SK-N-SH (cell line): ENCODE measurements at regions not wholly inside any gene's neighbourhood (a gene's known extent, or its start where the extent isn't known, plus 50 kb on each side); places are given as distances from the start of the nearest gene placed in this dataset.

Experiments used
- CTCF ChIA-PET: fragments of 300-600, 350-600 bp; formaldehyde crosslinking; extraction: SDS; loops from one replicate; lab custom pipeline; 2021; lab: Yijun Ruan, JAX
- POLR2A ChIA-PET: fragments of 350-600 bp; sonication (Branson Sonifier 250); formaldehyde crosslinking; extraction: SDS; loops from one replicate; lab custom pipeline; 2020; ENCODE audit warnings: antibody characterized with exemption, inconsistent platforms; lab: Yijun Ruan, JAX
- DNase-seq: peaks from one replicate; pipeline ENCODE4 v3.0.0; 2012
- H2AFZ ChIP-seq: fragments of 200-600 bp; sonication (generic); 2 replicates; pipeline ENCODE4 v1.8.1; 2016; ENCODE audit warnings: antibody characterized with exemption, mild to moderate bottlenecking, low read depth
- H3F3A ChIP-seq: fragments of 200-600 bp; sonication (generic); replicated peaks from 2 replicates; pipeline ENCODE3; 2016; ENCODE audit warnings: antibody characterized with exemption, mild to moderate bottlenecking; ENCODE audit not compliant: insufficient read depth
- H3K27ac ChIP-seq, 2 experiments: fragments of 200-500 bp in 1 of 2; fragments of 200-600 bp in 1 of 2; sonication (Bioruptor generic) in 1 of 2; sonication (generic), shearing (Covaris generic) in 1 of 2; 2 replicates each; pipeline versions ENCODE4 v1.5.1 to v1.6.1; 2014 to 2016; ENCODE audit warnings: low read depth in 2 of 2, inconsistent platforms in 1 of 2, low read length in 1 of 2, mild to moderate bottlenecking in 1 of 2, mixed read lengths in 1 of 2
- H3K27me3 ChIP-seq: fragments of 200-600 bp; sonication (generic), shearing (Covaris generic); 2 replicates; pipeline ENCODE4 v1.6.1; 2016; ENCODE audit warnings: mixed run types; ENCODE audit not compliant: insufficient read depth
- H3K36me3 ChIP-seq, 2 experiments: fragments of 200-500 bp in 1 of 2; fragments of 200-600 bp in 1 of 2; sonication (Bioruptor generic) in 1 of 2; sonication (generic) in 1 of 2; replicated peaks in 1 of 2; 2 replicates each; pipeline versions ENCODE3 to v1.5.1; 2014 to 2016; ENCODE audit warnings: low read length in 1 of 2, mild to moderate bottlenecking in 1 of 2; ENCODE audit not compliant: insufficient read depth in 2 of 2, control insufficient read depth in 1 of 2
- H3K4me1 ChIP-seq, 2 experiments: fragments of 200-500 bp in 1 of 2; fragments of 200-600 bp in 1 of 2; sonication (Bioruptor generic) in 1 of 2; sonication (generic), shearing (Covaris generic) in 1 of 2; 2 replicates each; pipeline versions ENCODE4 v1.5.1 to v1.6.1; 2014 to 2016; ENCODE audit warnings: low read depth in 1 of 2, low read length in 1 of 2, mixed run types in 1 of 2; ENCODE audit not compliant: insufficient read depth in 2 of 2, control insufficient read depth in 1 of 2
- H3K4me2 ChIP-seq: fragments of 200-600 bp; sonication (generic), shearing (Covaris generic); 2 replicates; pipeline ENCODE4 v1.6.1; 2017; ENCODE audit warnings: mixed run types
- H3K4me3 ChIP-seq, 2 experiments: fragments of 200-500 bp in 1 of 2; fragments of 200-600 bp in 1 of 2; sonication (Bioruptor generic) in 1 of 2; sonication (generic), shearing (Covaris generic) in 1 of 2; 2 replicates each; pipeline versions ENCODE4 v1.5.1 to v1.8.1; 2014 to 2016; ENCODE audit warnings: low read depth in 2 of 2, inconsistent platforms in 1 of 2, low read length in 1 of 2, mild to moderate bottlenecking in 1 of 2, mixed read lengths in 1 of 2, moderate library complexity in 1 of 2
- H3K79me2 ChIP-seq: fragments of 200-600 bp; sonication (generic); 2 replicates; pipeline ENCODE4 v1.8.1; 2017; ENCODE audit warnings: mild to moderate bottlenecking; ENCODE audit not compliant: insufficient read depth
- H3K9ac ChIP-seq: fragments of 200-600 bp; sonication (generic); 2 replicates; pipeline ENCODE4 v1.6.1; 2017; ENCODE audit warnings: mixed run types
- H3K9me2 ChIP-seq: fragments of 200-600 bp; sonication (generic); 2 replicates; pipeline ENCODE4 v1.6.1; 2017; ENCODE audit warnings: mixed run types
- H3K9me3 ChIP-seq: fragments of 200-600 bp; sonication (generic); 2 replicates; pipeline ENCODE4 v1.6.1; 2017; ENCODE audit warnings: mixed run types, mild to moderate bottlenecking, moderate library complexity
- H4K20me1 ChIP-seq: fragments of 200-600 bp; sonication (generic); 2 replicates; pipeline ENCODE4 v1.6.1; 2017; ENCODE audit warnings: mild to moderate bottlenecking, mixed run types; ENCODE audit not compliant: insufficient read depth
- CHD2 ChIP-seq: fragments of 150-350 bp; IDR thresholded peaks from 2 replicates; pipeline ENCODE4 v1.6.1; 2018; ENCODE audit warnings: low read length; ENCODE audit not compliant: partially characterized antibody
- ELF1 ChIP-seq: IDR thresholded peaks from 2 replicates; pipeline ENCODE4 v1.4.0; 2012
- EP300 ChIP-seq, 2 experiments: IDR thresholded peaks; 2 replicates each; pipeline versions ENCODE4 v1.4.0 to v1.6.1; 2012; ENCODE audit warnings: borderline replicate concordance in 1 of 2, low read depth in 1 of 2, low read length in 1 of 2
- FOXJ3 ChIP-seq: sonication (generic); formaldehyde crosslinking; IDR thresholded peaks from 2 replicates; pipeline ENCODE4 v1.5.1; 2020; ENCODE audit warnings: mild to moderate bottlenecking, missing genetic modification reagents
- GABPA ChIP-seq: IDR thresholded peaks from 2 replicates; pipeline ENCODE4 v1.4.0; 2012; ENCODE audit warnings: low read depth, mild to moderate bottlenecking
- MEF2A ChIP-seq: IDR thresholded peaks from 2 replicates; pipeline ENCODE4 v1.4.0; 2012; ENCODE audit warnings: low read depth, borderline replicate concordance
- NRF1 ChIP-seq: IDR thresholded peaks from 2 replicates; pipeline ENCODE4 v1.6.1; 2012; ENCODE audit warnings: low read depth, mild to moderate bottlenecking, low read length
- POLR2AphosphoS5 ChIP-seq: IDR thresholded peaks from 2 replicates; pipeline ENCODE4 v1.6.1; 2012; ENCODE audit warnings: low read depth, low read length
- RCOR1 ChIP-seq: fragments of 150-350 bp; IDR thresholded peaks from 2 replicates; pipeline ENCODE4 v1.6.1; 2017; ENCODE audit warnings: antibody characterized with exemption, low read length
- RXRA ChIP-seq: IDR thresholded peaks from 2 replicates; pipeline ENCODE4 v1.4.0; 2012; ENCODE audit warnings: low read depth, mild to moderate bottlenecking, borderline replicate concordance
- SIN3A ChIP-seq: IDR thresholded peaks from 2 replicates; pipeline ENCODE4 v1.6.1; 2012; ENCODE audit warnings: low read depth, mild to moderate bottlenecking, low read length, moderate library complexity, borderline replicate concordance
- WGBS: methylation state at CpG from one replicate; pipeline ENCODE4 v1.1.6; 2017; ENCODE audit warnings: low lambda C conversion rate; 5-methylcytosine and 5-hydroxymethylcytosine counted together
- TF ChIP-seq, protein P1 (sequence below): IDR thresholded peaks from 2 replicates; pipeline ENCODE4 v1.4.0; 2012; ENCODE audit warnings: low read depth, borderline replicate concordance
- TF ChIP-seq, protein P2 (sequence below): fragments of 150-350 bp; IDR thresholded peaks from 2 replicates; pipeline ENCODE4 v1.6.1; 2016; ENCODE audit warnings: mild to moderate bottlenecking, low read depth, low read length
- TF ChIP-seq, protein P3 (sequence below): fragments of 200-600 bp; sonication (generic); IDR thresholded peaks from 2 replicates; pipeline ENCODE4 v1.6.1; 2017; ENCODE audit warnings: antibody characterized with exemption, mild to moderate bottlenecking, moderate library complexity

DNA sequence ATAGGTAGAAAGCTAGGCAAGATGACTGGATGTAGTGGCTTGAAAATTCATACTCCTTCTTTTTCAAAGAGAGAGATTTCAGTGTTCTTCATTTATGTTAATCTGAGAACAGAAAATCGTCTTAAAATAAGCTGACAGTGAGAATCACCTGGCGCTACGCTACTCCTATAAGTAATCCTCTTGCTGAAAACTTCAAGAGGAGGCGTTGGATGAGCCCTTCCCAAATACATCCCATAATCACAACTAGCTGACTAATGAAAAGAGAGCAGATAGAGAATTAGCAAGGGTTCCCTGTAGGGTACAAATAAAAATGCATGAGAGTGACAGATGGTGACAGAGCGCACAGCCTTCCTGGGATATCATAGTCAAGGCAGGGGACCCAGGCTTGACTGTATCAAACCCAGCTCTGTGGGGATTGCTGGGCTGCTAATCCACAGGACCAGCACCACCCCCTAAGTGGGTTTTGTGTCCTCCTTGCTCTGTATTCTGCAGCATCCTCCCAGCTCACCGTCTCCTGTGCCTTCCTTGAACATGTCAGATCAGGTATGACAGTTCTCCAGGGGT, 280.2 kb downstream of the SP3 start:
- Histone ChIP-seq H3F3A (no peaks in the 10 kb centered on the region), H3K9me2 (no peaks in the 10 kb centered on the region), H3K4me2 (no peak overlapping the region), H3K9ac (no peak overlapping the region), H2AFZ (no peak overlapping the region), H3K4me1 (no peaks in the 10 kb centered on the region), H3K27ac (no peak overlapping the region), H3K4me3 (no peak overlapping the region), H3K27me3 (no peaks in the 10 kb centered on the region), H3K79me2 (no peaks in the 10 kb centered on the region), H4K20me1 (no peaks in the 10 kb centered on the region), H3K36me3 (no peaks in the 10 kb centered on the region)
- WGBS, result 72% methylated on average over 6 of the region's 6 CpGs
- CTCF ChIA-PET, result no interaction called here
- DNase-seq, result no peak
- POLR2A ChIA-PET, result interaction anchor here (0.6 kb wide), 1 partner anchor 73 kb away, joined by 3 read pairs; no protein-coding TSS in a partner anchor
- TF ChIP-seq, protein P1, sequence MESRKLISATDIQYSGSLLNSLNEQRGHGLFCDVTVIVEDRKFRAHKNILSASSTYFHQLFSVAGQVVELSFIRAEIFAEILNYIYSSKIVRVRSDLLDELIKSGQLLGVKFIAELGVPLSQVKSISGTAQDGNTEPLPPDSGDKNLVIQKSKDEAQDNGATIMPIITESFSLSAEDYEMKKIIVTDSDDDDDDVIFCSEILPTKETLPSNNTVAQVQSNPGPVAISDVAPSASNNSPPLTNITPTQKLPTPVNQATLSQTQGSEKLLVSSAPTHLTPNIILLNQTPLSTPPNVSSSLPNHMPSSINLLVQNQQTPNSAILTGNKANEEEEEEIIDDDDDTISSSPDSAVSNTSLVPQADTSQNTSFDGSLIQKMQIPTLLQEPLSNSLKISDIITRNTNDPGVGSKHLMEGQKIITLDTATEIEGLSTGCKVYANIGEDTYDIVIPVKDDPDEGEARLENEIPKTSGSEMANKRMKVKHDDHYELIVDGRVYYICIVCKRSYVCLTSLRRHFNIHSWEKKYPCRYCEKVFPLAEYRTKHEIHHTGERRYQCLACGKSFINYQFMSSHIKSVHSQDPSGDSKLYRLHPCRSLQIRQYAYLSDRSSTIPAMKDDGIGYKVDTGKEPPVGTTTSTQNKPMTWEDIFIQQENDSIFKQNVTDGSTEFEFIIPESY, result no peak
- TF ChIP-seq EP300 (IDR thresholded peaks at IDR 0.05; ENCODE audit: borderline replicate concordance in 1 of 2, low read depth in 1 of 2, low read length in 1 of 2), result no peak
- no peak for TF ChIP-seq SIN3A
- TF ChIP-seq, all 33 proteins: peak for 0
- H3K9me3 ChIP-seq, result no peaks in the 10 kb centered on the region

DNA sequence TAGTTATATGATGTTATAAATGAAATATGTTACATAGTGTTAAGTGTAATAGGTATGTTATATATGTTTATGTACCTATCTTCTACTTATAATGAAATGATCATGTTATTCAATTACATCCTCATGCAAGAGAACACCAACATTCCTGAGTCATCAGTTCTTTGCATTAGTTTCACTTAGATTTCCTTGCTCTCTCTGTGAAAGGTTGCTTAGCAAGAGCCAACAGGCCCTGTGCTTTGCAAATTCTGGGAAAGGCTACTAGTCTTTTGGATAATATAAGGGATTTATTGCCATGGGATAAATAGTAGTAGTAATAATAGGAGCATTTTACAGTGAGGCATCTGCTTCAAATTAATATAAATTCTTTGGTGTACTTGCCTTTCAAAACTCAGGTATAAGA, 274.8 kb downstream of the SP3 start:
- Histone ChIP-seq H3K27me3 (no peaks in the 10 kb centered on the region), H3K9me3 (no peaks in the 10 kb centered on the region), H2AFZ (no peak overlapping the region), H3K4me1 (no peaks in the 10 kb centered on the region)
- TF ChIP-seq MEF2A, result no peak
- TF ChIP-seq SIN3A, result no peak
- TF ChIP-seq GABPA, result no peak
- TF ChIP-seq, all 33 proteins: peak for 0
- H3K4me3 ChIP-seq, result no peak overlapping the region
- DNase-seq, result no peak
- H4K20me1 ChIP-seq, result no peaks in the 10 kb centered on the region
- H3F3A ChIP-seq, result no peaks in the 10 kb centered on the region
- H3K36me3 ChIP-seq, result no peaks in the 10 kb centered on the region
- H3K27ac ChIP-seq, result no peak overlapping the region
- H3K4me2 ChIP-seq, result no peak overlapping the region
- H3K79me2 ChIP-seq, result no peaks in the 10 kb centered on the region
- H3K9ac ChIP-seq, result no peak overlapping the region
- H3K9me2 ChIP-seq, result no peaks in the 10 kb centered on the region
- POLR2A ChIA-PET, result no interaction called here
- CTCF ChIA-PET, result no interaction called here

DNA sequence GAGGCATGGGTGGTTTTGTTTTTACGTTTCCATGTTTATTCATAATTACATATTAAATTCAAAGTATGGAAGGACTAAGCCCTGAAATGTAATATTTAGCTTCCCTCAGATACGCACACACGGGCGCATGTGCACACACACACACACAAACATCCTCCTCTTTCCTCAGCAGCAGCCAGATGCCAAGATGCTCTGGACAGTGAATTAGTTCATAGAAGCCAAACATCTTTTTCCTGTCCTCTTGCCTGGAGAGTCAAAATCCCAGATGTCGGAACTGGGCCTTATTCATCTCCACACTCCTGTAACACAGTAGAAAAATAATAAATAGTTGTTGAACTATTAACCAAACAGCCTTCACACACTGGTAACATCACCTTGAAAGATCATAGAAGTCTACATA, 273.1 kb downstream of the SP3 start:
- Histone ChIP-seq H3K9me3 (no peaks in the 10 kb centered on the region), H3K36me3 (no peaks in the 10 kb centered on the region), H3K4me1 (no peaks in the 10 kb centered on the region), H3K4me3 (no peak overlapping the region), H3K79me2 (no peaks in the 10 kb centered on the region), H3K9me2 (no peaks in the 10 kb centered on the region), H3F3A (no peaks in the 10 kb centered on the region), H3K4me2 (no peak overlapping the region), H2AFZ (no peak overlapping the region), H4K20me1 (no peaks in the 10 kb centered on the region), H3K27me3 (no peaks in the 10 kb centered on the region), H3K27ac (no peak overlapping the region), H3K9ac (no peak overlapping the region)
- DNase-seq, result no peak
- WGBS, result 88% methylated on average over 5 of the region's 5 CpGs
- CTCF ChIA-PET, result no interaction called here
- TF ChIP-seq, protein P2, sequence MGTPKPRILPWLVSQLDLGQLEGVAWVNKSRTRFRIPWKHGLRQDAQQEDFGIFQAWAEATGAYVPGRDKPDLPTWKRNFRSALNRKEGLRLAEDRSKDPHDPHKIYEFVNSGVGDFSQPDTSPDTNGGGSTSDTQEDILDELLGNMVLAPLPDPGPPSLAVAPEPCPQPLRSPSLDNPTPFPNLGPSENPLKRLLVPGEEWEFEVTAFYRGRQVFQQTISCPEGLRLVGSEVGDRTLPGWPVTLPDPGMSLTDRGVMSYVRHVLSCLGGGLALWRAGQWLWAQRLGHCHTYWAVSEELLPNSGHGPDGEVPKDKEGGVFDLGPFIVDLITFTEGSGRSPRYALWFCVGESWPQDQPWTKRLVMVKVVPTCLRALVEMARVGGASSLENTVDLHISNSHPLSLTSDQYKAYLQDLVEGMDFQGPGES, result no peak
- TF ChIP-seq FOXJ3 (CRISPR knock-in tag) (no peak), ELF1 (no peak), CHD2 (no peak), POLR2AphosphoS5 (no peak), RXRA (no peak), RCOR1 (no peak), MEF2A (no peak), NRF1 (no peak)
- TF ChIP-seq, protein P3, sequence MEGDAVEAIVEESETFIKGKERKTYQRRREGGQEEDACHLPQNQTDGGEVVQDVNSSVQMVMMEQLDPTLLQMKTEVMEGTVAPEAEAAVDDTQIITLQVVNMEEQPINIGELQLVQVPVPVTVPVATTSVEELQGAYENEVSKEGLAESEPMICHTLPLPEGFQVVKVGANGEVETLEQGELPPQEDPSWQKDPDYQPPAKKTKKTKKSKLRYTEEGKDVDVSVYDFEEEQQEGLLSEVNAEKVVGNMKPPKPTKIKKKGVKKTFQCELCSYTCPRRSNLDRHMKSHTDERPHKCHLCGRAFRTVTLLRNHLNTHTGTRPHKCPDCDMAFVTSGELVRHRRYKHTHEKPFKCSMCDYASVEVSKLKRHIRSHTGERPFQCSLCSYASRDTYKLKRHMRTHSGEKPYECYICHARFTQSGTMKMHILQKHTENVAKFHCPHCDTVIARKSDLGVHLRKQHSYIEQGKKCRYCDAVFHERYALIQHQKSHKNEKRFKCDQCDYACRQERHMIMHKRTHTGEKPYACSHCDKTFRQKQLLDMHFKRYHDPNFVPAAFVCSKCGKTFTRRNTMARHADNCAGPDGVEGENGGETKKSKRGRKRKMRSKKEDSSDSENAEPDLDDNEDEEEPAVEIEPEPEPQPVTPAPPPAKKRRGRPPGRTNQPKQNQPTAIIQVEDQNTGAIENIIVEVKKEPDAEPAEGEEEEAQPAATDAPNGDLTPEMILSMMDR, result no peak
- POLR2A ChIA-PET, result no interaction called here
